Right cardiac atrium (tissue), 5 donors: ENCODE measurements at regions not wholly inside any gene's neighbourhood (a gene's known extent, or its start where the extent isn't known, plus 50 kb on each side); places are given as distances from the start of the nearest gene placed in this dataset.

Experiments
- ATAC-seq, 2 donors: fragments of 200-7000 bp; cut with Tn5 transposase; one replicate each; pipeline versions ENCODE4 v1.8.0 to v1.9.1; 2020; ENCODE audit warnings: moderate library complexity in 2 of 2, mild to moderate bottlenecking in 1 of 2
- DNase-seq, 3 donors: peaks; one replicate each; pipeline ENCODE4 v3.0.0-alpha.2; 2020
- H3K27ac ChIP-seq: one replicate; pipeline ENCODE4 v1.5.1; 2013; ENCODE audit warnings: mild to moderate bottlenecking, low read length, control low read depth, moderate library complexity
- H3K27me3 ChIP-seq: one replicate; pipeline ENCODE4 v1.6.1; 2013; ENCODE audit not compliant: control insufficient read depth, insufficient read depth
- H3K4me1 ChIP-seq: one replicate; pipeline ENCODE4 v1.6.1; 2013; ENCODE audit warnings: low read length; ENCODE audit not compliant: control insufficient read depth, insufficient read depth
- H3K4me3 ChIP-seq: one replicate; pipeline ENCODE4 v1.5.1; 2013; ENCODE audit warnings: low read length, control low read depth
- H3K9me3 ChIP-seq: one replicate; pipeline ENCODE4 v1.6.1; 2013; ENCODE audit warnings: low read length; ENCODE audit not compliant: control insufficient read depth
- WGBS: extraction: QIAGEN DNeasy Blood & Tissue Kit; methylation state at CpG from one replicate; pipeline ENCODE4 v1.1.7; 2013; 5-methylcytosine and 5-hydroxymethylcytosine counted together
- intact Hi-C, 4 donors: fragments of 100-400 bp; cut with DNase I; formaldehyde crosslinking; loops; one replicate each; pipeline versions ENCODE4 v1.11.0 to v1.14.0; 2022 to 2023
- donor health status: healthy with polysubstance abuse.
- donor health status: DM: no; HTN: yes; CAD: no.
- donor health status: DM: no; HTN: no; CAD: no.
- donor health status: DM: no; HTN: yes; CAD: no; lungs with severe emphysema.
- donor health status: DM: yes; HTN: yes; CAD: no.

GRCh38 chr6:134480593-134480992 lies 162.7 kb upstream of the SGK1 start:
- Histone ChIP-seq H3K27me3 (no peaks in the 10 kb centered on the region), H3K9me3 (no peaks in the 10 kb centered on the region), H3K4me3 (no peak overlapping the region), H3K27ac (no peak overlapping the region), H3K4me1 (peaks cover 2% of the 10 kb centered on the region)
- WGBS, result 68% methylated on average over 1 of the region's 1 CpG
- ATAC-seq (peak in 1 of 2 donors; percentile 66), DNase-seq (peak in 1 of 3 donors; percentile 34)
- intact Hi-C loops, result no loop called here

- DNase-seq (no peak), ATAC-seq (no peak)
- intact Hi-C loops, result no loop called here
- Histone ChIP-seq H3K4me1 (peaks cover 2% of the 10 kb centered on the region), H3K27ac (no peak overlapping the region), H3K9me3 (no peaks in the 10 kb centered on the region), H3K27me3 (no peaks in the 10 kb centered on the region), H3K4me3 (no peak overlapping the region)
- 96% methylated on average over 2 of the region's 2 CpGs for WGBS
Observed at GRCh38 chr6:134478764-134479399, 161.0 kb upstream of the SGK1 start.

GRCh38 chr6:134477991-134478635 lies 160.2 kb upstream of the SGK1 start:
- peaks cover 2% of the 10 kb centered on the region for H3K4me1 ChIP-seq
- no peaks in the 10 kb centered on the region for H3K27me3 ChIP-seq
- H3K9me3 ChIP-seq, result no peaks in the 10 kb centered on the region
- 92% methylated on average over 8 of the region's 8 CpGs for WGBS
- H3K27ac ChIP-seq, result no peak overlapping the region
- ATAC-seq (no peak), DNase-seq (no peak)
- H3K4me3 ChIP-seq, result no peak overlapping the region
- intact Hi-C loops, result no loop called here

GRCh38 chr6:134474955-134475354 lies 157.0 kb upstream of the SGK1 start:
- Histone ChIP-seq H3K27me3 (no peaks in the 10 kb centered on the region), H3K27ac (no peak overlapping the region), H3K4me1 (no peaks in the 10 kb centered on the region), H3K4me3 (no peak overlapping the region), H3K9me3 (no peaks in the 10 kb centered on the region)
- ATAC-seq (no peak), DNase-seq (no peak)
- intact Hi-C loops, result no loop called here
- WGBS, result 94% methylated on average over 9 of the region's 9 CpGs

- intact Hi-C loops, result no loop called here
- DNase-seq (no peak), ATAC-seq (no peak)
- Histone ChIP-seq H3K27ac (no peak overlapping the region), H3K4me1 (no peaks in the 10 kb centered on the region), H3K4me3 (no peak overlapping the region), H3K9me3 (no peaks in the 10 kb centered on the region), H3K27me3 (no peaks in the 10 kb centered on the region)
- 93% methylated on average over 1 of the region's 1 CpG for WGBS
Observed at GRCh38 chr6:134472661-134473060, 154.7 kb upstream of the SGK1 start.

- intact Hi-C loops, result no loop called here
- 95% methylated on average over 3 of the region's 3 CpGs for WGBS
- no peak overlapping the region for H3K4me3 ChIP-seq
- H3K27me3 ChIP-seq, result no peaks in the 10 kb centered on the region
- no peaks in the 10 kb centered on the region for H3K9me3 ChIP-seq
- no peak for DNase-seq
- H3K4me1 ChIP-seq, result no peaks in the 10 kb centered on the region
- H3K27ac ChIP-seq, result no peak overlapping the region
- no peak for ATAC-seq
Observed at GRCh38 chr6:134472046-134472445, 154.1 kb upstream of the SGK1 start.

- intact Hi-C loops, result no loop called here
- Histone ChIP-seq H3K9me3 (no peaks in the 10 kb centered on the region), H3K27ac (no peak overlapping the region), H3K4me3 (no peak overlapping the region), H3K27me3 (no peaks in the 10 kb centered on the region), H3K4me1 (no peaks in the 10 kb centered on the region)
- ATAC-seq (no peak), DNase-seq (no peak)
- 72% methylated on average over 3 of the region's 3 CpGs for WGBS
Observed at GRCh38 chr6:134470457-134470975, 152.6 kb upstream of the SGK1 start.

GRCh38 chr6:134469702-134470456 lies 152.0 kb upstream of the SGK1 start:
- no peaks in the 10 kb centered on the region for H3K27me3 ChIP-seq
- no peaks in the 10 kb centered on the region for H3K9me3 ChIP-seq
- DNase-seq, result no peak
- intact Hi-C loops, result no loop called here
- ATAC-seq, result no peak
- H3K27ac ChIP-seq, result no peak overlapping the region
- H3K4me3 ChIP-seq, result no peak overlapping the region
- H3K4me1 ChIP-seq, result no peaks in the 10 kb centered on the region
- WGBS, result 77% methylated on average over 8 of the region's 8 CpGs

GRCh38 chr6:134468633-134469032 lies 150.7 kb upstream of the SGK1 start:
- Histone ChIP-seq H3K27me3 (no peaks in the 10 kb centered on the region), H3K9me3 (no peaks in the 10 kb centered on the region), H3K4me1 (no peaks in the 10 kb centered on the region), H3K4me3 (no peak overlapping the region), H3K27ac (no peak overlapping the region)
- DNase-seq (no peak), ATAC-seq (no peak)
- 69% methylated on average over 1 of the region's 1 CpG for WGBS
- intact Hi-C loops, result no loop called here

GRCh38 chr6:134467620-134468019 lies 149.7 kb upstream of the SGK1 start:
- DNase-seq, result no peak
- Histone ChIP-seq H3K4me3 (no peak overlapping the region), H3K9me3 (no peaks in the 10 kb centered on the region), H3K4me1 (no peaks in the 10 kb centered on the region), H3K27ac (no peak overlapping the region), H3K27me3 (no peaks in the 10 kb centered on the region)
- ATAC-seq, result no peak
- WGBS, result 75% methylated on average over 1 of the region's 1 CpG
- intact Hi-C loops, result no loop called here

GRCh38 chr6:134466771-134467525 lies 149.0 kb upstream of the SGK1 start:
- no peak overlapping the region for H3K4me3 ChIP-seq
- H3K4me1 ChIP-seq, result no peaks in the 10 kb centered on the region
- intact Hi-C loops, result no loop called here
- H3K9me3 ChIP-seq, result no peaks in the 10 kb centered on the region
- 41% methylated on average over 2 of the region's 2 CpGs for WGBS
- DNase-seq, result no peak
- ATAC-seq, result no peak
- no peaks in the 10 kb centered on the region for H3K27me3 ChIP-seq
- H3K27ac ChIP-seq, result no peak overlapping the region
